GM21526 (cell line): ENCODE measurements at regions not wholly inside any gene's neighbourhood (a gene's known extent, or its start where the extent isn't known, plus 50 kb on each side); places are given as distances from the start of the nearest gene placed in this dataset.
"Not testable (repeated sequence)": the region's sequence is repeated elsewhere in the genome, so short reads cannot be mapped to it uniquely, and the experiment has no call there.

Experiments used
- ATAC-seq: cut with Tn5 transposase; IDR thresholded peaks from one replicate; pipeline ENCODE4 v1.9.1; 2021; ENCODE audit warnings: moderate library complexity; ENCODE audit not compliant: unreplicated experiment, low FRiP score

DNA sequence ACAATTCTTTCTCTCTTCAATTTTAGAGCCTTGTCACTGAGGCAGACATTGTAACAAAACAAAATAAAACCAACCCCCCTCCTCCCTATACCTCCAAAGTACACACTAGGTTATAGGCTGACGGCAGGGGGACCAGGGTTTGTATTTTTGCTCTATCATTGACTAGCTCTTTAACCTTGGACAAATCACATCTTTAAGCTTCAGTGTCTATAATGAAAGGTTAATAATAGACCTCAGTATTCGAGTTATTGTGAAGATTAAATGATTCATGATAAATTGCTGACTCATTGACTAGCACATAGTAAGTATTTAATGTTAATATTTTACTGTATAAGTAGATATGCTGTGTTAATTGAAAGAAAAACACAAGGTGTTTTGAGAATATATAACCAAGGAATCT, 1267.6 kb upstream of the ADGRL2 start:
- ATAC-seq: no peak

DNA sequence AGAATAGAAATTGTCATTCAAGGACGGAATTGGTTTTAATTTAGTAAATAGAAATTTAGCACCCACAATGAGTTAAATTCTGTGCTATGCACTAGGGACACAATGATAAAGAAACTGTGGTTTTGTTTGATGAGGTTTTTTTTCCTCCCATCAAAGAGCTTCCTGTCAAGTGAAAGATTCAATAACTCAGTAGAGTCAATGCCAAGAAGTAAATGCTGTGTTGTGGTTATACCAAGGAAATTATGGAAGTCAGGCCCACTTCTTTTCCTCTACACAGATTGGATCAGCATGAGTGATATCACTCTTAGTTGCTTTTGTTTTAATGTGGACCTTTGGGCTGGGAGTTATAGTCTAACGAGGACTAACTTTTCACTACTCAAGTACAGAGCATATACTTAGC, 1269.6 kb upstream of the ADGRL2 start:
- ATAC-seq: no peak

DNA sequence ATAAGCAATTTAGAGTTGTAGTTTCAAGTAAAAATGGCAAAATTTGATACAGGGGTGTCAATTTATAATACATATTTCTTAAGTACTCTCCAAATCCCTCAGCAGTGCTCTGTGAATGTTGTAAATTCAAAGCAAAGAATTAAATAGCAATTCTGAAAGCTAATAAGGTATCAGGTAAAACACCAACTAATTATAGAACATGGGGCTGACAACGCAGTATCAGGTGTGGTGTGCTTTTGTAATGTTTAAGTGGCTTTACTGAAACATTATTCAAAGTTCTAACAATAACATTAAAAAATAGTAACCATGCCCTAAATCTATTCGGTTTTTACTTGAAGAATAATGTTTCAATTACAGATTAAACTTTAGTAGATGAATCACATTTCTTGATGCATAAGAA, 1271.2 kb upstream of the ADGRL2 start:
- no peak for ATAC-seq

DNA sequence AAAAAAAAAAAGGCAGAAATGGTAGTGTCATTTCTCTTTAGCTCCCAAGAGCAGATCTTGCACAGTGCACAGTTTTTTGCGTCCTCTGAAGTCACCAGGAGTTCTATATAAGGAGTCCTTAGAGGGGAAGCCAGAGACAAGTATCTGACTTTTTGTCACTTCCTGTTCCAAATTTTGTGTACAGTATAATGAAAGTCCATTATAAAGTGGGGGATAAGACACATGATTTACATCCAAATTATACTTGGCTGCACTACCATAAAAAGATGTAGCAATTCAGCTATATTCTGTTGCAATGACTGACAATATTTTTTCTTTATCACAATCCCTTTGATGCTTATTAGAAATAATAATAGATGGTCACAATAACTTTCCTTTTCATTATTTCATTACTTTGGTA, 1276.9 kb upstream of the ADGRL2 start:
- ATAC-seq: no peak

DNA sequence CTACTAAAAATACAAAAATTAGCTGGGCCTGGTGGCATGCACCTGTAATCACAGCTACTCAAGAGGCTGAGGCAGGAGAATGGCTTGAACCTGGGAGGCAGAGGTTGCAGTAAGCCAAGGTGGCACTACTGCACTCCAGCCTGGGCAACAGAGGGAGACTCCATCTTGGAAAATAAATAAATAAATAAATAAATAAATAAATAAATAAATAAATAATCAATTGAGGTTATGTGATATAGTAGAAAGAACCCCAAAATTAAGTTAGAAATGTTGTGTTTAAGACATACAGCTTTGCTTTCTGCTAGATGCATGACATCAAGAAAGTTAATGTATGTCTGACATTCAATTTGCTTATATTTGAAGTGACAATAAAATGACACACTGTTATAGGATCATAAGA, 1277.7 kb upstream of the ADGRL2 start:
- ATAC-seq: not testable (repeated sequence)

DNA sequence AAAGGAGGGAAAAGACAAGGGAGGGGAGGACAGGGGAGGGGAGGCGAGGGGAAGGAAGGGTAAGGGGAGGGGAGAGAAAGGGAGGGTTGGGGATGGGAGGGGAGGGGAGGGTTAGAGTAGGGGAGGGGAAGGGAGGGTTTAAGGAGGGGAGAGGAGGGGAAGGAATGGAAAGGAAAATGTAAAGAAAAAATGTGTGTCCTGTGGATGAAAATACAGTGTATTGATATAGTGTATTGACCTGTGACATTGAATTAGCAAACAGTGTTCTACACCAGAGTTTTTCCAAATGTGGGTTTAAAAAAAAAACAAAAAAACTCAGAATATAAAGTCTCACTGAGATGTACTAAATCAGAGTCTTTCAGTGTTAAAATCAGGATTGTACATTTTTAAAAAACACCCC, 1279.8 kb upstream of the ADGRL2 start:
- no peak for ATAC-seq

DNA sequence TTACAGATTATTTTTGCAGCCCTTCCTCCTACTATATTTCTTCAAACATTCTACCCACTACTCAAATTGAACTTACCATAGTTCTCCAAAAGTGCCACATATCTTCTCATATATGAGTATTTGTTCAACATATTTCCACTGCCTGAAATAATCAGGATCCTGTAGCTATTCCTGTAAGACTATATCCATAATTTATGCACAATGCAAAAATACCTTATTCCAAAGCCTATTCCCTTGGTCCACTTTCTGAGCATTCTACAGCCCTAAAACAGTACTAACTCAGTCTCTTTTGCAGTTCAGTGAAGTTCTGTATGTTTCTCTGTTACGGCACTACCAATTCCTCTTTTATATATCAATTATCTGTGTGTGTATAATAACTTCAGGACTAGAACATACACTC, 1283.7 kb upstream of the ADGRL2 start:
- no peak for ATAC-seq

DNA sequence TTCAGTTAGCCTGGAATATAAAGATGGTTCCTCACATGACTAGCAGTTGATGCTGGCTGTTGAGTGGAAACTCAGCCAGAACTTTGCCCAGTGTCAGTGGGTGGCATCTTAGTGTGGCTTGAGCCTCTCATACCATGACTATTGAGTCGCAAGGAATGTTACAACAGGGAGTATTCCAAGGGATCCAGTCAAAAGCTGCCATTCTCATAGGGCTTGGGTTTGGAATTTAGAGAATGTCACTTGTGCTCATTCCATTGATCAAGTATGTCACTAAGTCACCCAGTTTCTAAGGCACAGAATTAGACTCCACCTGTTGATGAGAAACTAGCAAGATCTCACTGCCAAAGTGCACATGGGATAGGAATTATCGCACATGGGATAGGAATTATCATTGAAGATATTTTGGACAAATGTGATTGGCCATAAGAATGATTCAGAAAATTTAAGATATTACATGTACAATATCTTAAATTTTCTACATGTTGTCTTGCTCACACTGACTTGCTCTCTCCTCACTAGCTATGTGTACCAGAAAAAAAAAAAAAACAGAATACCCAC, 1290.7 kb upstream of the ADGRL2 start:
- ATAC-seq: no peak

DNA sequence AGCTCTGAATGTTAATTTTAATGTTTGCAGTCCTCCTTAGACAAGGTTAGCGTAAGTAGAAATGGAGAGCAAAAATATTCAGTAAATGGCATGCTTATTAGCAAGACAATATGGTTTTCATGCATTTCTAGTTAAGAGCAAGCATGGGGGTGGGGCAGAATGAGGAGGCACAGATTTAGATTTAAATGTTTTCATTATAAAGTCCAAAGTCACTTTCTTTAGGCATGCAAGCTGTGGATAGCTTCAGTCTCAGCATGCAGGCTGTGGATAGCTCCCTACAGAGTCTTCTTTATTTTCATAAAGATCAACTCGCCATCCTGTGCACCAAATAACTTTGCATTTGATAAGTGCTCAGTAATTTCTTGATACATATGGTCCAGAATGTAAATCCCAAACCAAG, 1294.5 kb upstream of the ADGRL2 start:
- ATAC-seq: no peak

DNA sequence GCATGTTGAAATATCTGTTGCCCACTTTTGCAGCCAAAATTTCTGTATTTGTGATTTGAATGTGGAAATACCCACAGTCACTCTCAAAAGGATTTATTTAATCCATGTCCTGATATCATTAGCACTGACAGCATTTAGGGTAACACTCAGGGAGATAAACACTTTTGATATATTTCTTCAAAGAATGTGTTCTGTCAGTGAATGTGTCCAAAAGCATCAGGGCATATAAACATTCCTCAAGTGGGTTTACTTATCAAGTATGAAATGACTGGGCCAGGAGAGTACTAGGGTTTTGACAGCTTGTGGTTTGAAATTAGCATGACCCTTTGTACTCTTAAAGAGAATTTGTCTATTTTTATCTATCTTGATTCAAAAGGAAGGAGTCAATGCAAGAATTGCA, 1302.1 kb upstream of the ADGRL2 start:
- ATAC-seq: no peak

DNA sequence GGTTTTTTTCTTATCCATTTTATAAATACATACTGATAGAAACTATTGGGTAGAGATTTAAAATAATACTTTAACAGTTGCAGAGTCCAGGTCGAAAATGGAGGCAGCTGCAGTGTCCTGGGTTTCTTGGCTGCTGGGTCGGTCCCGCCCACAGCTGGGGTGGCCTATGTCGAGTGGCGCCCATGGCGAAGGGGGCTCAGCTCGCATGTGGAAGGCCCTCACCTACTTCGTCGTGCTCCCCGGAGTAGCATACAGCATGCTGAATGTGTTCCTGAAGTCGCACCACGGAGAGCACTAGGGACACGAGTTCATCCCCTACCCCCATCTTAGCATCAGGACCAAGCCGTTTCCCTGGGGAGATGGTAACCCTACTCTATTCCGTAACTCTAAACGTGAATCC, 1304.9 kb upstream of the ADGRL2 start:
- ATAC-seq: no peak

DNA sequence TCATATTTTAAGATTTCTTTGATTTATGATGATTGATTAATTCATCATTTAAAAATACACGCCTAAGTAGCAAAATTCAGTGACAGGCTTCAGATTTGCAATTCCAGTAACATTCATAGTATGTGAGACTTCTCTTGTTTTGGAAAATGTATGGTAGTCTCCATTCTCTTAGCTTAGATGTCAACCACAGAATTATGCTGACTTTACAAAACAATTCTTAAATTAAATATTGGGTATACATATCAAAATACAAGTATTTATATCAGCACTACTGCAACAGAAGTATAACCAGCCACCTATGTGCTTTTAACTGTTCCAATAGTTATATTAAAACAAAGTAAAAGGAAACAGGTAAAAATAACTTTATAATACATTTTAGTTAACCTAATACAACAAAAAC, 1328.6 kb upstream of the ADGRL2 start:
- ATAC-seq: no peak

DNA sequence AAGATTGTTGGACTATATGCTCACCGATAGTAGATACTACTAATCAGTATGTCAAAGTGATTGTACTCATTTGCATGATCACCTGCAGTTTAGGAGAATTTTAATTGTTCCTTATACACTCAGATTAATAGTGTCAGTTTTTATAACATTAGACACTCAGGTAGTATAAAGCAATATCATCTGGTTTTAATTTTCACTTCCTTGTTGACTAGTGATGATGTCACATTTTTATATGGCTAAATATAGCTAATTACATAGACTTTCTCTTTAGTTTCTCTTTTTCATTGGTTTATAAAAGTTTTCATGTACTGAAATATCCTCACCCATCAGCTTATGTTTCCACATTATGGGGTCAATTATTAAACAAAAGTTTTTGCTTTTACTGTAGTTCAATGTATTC, 1332.4 kb upstream of the ADGRL2 start:
- ATAC-seq: no peak

DNA sequence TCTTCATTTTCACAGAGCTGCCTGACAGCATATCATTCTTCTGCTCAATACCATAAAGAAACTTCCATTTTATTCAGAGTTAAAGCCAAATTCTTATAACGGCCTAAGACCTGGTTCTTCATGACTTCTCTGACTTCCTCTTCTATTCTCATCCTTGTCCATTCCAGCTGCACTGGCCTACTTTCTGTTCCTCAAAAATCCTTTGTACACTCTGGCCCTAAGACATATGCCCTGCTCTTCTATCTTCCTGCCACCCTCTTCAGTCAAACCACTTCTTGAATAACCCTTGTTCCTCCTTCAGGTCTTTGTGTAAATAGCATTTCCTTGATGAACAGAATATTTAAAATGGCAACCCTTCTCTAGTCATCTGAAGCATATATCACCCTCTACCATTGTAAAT, 1338.7 kb upstream of the ADGRL2 start:
- ATAC-seq: no peak

DNA sequence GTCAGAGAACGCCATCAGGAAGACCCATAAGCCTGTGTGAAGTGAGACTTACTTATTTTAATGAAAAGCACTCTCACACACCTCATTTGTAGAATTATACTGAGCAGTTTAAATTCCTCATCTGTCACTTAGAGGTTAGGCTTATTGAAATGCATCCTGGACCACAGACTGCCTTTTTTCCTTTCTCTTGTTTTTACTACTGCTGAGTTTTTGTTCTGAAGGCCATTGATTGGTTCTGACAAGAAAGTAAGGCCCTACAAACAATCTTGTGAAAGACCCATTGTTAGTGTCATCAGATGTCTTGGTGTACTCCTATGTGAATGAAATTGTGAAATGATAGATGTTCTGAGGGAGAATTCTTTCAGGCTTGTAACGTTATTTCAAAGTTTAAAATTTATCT, 1343.3 kb upstream of the ADGRL2 start:
- no peak for ATAC-seq

DNA sequence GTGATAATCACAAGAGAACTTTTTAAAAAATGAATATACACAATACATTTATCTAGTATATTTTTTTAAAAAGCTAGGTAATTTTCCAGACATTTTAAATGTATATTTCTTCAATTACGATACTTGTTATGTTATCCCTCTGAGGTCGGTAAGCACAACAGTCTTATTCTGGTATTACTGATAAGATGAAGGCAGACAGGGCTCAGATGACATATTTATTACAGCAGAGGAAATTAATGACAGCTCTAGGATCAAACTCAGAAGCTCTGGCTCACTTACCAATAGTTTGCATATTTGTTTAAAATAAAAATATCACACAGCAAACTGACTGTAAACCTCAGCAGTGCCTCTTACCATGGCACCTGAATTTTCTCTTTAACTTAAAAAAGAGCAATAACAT, 1347.0 kb upstream of the ADGRL2 start:
- no peak for ATAC-seq

DNA sequence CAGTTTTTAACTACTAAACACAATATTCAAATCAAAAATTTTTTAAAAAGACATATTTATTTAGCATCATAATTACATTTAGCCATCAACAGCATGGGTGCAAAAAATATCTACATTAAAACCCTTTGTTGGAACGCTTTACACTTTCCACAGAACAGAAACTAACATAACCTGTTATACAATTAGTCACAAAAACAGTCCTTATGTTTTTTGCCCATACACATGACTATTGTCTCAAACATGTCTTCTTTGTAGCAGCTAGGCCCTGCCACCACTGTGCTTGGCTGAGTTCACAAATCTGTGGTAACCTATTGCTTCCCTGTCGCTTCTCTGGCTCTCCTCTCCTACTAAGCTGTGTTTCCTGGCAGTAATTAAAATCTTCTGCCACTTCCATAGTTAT, 1350.0 kb upstream of the ADGRL2 start:
- ATAC-seq: no peak

DNA sequence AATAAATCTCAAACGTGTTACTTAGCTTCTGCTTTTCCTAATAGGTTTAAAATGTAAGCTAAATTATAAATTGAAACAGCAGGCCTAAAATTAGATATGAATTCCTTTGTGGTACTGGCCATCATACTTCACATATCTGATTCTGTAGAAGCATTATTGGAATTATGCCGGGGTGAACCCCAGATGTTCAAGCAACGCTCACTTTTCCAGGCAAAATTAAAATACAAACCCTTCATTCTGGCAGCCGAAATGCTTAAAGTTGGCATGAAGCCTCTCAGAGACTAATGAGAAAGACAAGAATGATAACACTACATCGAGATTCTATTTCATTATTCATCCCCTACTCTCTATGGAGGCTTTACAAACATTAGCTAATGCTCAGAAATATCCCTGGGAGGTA, 1352.7 kb upstream of the ADGRL2 start:
- ATAC-seq: no peak

DNA sequence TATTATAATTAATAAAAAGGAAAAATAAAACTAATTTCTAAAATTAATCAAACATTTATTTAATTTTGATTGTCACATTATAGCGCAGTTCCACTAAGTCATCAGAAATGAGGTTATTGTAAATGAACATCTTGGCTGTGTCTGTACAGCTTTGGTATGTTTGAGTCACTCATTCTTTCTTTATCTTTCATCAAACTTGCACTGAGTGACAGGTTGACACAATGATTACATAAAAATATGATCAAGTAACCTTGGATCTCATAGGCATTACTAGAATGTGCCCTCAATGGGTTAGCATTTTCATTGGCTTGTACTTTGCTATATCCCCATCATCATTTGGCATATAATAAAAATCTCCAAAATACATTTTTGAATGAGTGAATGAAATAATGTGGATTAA, 1353.2 kb upstream of the ADGRL2 start:
- no peak for ATAC-seq

DNA sequence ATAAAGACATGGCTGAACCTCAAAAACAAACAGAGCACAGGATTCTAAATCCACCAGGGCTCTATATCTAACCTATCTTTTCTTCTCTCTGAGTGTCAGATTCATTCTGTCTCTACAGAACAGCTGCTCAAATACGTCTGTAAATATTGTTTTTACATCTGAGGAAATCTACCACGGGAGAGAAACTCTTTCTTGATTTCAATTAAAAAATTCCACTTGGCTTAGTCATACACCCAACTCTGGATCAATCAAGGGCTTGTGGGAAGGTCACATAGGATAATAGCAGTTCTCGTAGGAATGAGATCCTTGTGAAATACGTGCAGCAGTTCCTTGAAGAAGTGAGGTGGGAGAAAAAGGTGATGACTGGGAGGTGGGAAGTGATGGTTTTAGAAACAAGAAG, 1355.7 kb upstream of the ADGRL2 start:
- ATAC-seq: no peak

DNA sequence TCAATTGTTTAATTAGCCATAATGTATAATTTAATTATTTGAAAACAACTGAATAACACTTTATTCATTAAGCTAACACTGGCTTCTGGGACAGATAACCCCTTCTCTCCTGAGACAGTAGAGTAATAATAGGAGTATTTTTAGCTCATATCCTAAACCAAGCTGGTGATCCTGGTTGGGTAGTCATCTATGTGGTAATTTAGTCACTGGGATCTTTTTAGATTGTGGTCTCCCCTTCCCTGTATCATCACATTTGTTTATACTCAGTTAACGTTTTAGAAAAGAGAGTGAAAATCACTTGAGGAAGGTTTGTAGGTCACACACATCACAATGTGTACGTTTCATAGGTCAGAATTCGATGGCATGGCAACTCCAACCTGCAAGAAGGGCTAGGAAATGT, 1356.6 kb upstream of the ADGRL2 start:
- ATAC-seq: no peak

DNA sequence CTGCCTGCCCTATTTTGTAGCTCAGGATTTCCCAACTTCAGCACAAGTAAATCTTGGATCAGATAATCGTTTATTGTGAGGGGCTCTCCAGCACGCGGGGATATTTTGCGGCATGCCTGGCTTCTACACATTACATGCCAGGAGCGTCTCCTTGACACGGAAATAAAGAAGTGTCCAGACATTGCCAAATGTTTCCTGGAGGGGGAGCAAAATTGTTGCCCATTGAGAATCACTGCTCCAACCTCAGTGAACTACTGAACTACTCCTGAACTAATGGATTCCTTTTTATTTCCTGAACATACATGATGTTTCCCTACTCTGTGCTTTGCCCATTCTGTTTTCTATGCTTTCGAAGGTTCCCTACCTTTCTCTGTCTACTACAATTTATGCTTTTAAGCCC, 1359.1 kb upstream of the ADGRL2 start:
- no peak for ATAC-seq

DNA sequence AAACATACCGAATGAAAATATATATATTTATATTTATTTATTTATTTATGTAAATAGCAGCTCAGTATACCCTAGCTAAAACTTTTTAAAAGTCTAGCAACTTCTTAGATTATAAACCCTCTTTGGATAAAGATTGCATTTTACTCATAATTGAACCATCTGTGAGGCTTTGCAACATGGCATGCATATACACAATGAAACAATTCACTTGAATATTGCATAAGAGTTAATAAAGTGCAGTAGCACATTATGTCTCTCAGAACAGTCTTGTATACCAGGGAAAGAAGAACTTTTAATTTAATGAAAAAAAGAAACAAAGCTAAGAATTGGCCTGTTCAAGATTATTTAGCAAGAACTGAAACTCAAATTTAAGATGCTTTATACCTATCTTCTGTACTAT, 1363.9 kb upstream of the ADGRL2 start:
- no peak for ATAC-seq
